ENCODE measurements at regions not wholly inside any gene's neighbourhood (a gene's known extent, or its start where the extent isn't known, plus 50 kb on each side); places are given as distances from the start of the nearest gene placed in this dataset.

GRCh38 chr2:22347306-22347705, 1037.7 kb upstream of the KLHL29 start:
- TF ChIP-seq CTCF (IDR thresholded peaks at IDR 0.05; ENCODE audit: low read depth, low read length, poor library complexity, severe bottlenecking) (no peak), EZH2phosphoT487 (IDR thresholded peaks at IDR 0.05; ENCODE audit: borderline replicate concordance, low read length) (no peak)
